GM12875 (cell line): ENCODE measurements at regions not wholly inside any gene's neighbourhood (a gene's known extent, or its start where the extent isn't known, plus 50 kb on each side); places are given as distances from the start of the nearest gene placed in this dataset.

ENCODE experiments used
- H3K4me3 ChIP-seq: one replicate; pipeline ENCODE4 v1.5.1; 2011; ENCODE audit warnings: low read depth, low read length, control low read depth
- CTCF ChIP-seq: IDR thresholded peaks from 2 replicates; pipeline ENCODE4 v1.5.1; 2011; ENCODE audit warnings: low read depth, mild to moderate bottlenecking, control low read depth, inconsistent platforms, low read length, moderate library complexity, borderline replicate concordance; ENCODE audit not compliant: insufficient read depth

DNA sequence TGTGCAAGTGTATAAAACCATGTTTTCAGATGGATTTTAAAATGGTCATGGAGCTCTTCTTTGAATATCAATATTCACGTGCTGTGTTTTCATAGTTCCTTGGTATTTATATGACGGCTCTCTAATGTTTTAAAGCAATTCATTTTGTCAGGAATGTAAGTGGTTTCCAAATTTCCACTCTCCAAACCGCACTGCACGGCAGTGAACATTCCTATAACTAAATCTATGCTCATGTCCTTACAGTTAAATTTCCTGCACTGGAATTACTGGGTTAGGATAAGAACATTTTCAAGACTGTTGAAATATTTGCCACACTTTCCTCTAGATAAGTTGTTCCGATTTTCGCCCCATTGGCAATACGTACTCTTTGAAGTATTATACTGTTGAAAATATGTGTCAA is 398.9 kb downstream of the PMP22 start:
- no peak overlapping the region for H3K4me3 ChIP-seq
- no peak for TF ChIP-seq CTCF

GRCh38 chr17:14864127-14864526 is 401.0 kb downstream of the PMP22 start:
- H3K4me3 ChIP-seq = no peak overlapping the region
- no peak for TF ChIP-seq CTCF

DNA sequence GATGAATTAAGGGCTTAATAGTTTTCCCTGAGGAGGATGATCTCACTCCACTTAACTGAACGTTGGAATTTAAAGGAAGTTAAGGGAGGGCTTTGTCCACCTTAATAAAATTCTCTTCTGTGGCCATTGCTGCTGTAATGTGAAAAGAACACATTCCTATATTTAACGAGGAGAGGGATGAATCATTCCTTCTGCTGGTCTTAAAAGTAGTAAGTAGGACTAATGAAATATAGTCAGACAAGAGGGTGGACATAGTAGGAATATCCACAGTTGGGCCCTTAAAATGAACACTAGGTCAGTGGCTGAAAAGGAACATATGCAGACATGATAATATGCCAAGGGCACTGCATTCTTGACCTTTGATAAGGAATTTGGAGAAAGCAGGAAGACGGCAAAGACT is 405.6 kb downstream of the PMP22 start:
- no peak for TF ChIP-seq CTCF
- H3K4me3 ChIP-seq = no peak overlapping the region

- no peak overlapping the region for H3K4me3 ChIP-seq
- TF ChIP-seq CTCF = no peak
Measured at GRCh38 chr17:14856176-14856575, 408.9 kb downstream of the PMP22 start.

GRCh38 chr17:14854691-14855090 is 410.4 kb downstream of the PMP22 start:
- no peak for TF ChIP-seq CTCF
- H3K4me3 ChIP-seq = no peak overlapping the region

DNA sequence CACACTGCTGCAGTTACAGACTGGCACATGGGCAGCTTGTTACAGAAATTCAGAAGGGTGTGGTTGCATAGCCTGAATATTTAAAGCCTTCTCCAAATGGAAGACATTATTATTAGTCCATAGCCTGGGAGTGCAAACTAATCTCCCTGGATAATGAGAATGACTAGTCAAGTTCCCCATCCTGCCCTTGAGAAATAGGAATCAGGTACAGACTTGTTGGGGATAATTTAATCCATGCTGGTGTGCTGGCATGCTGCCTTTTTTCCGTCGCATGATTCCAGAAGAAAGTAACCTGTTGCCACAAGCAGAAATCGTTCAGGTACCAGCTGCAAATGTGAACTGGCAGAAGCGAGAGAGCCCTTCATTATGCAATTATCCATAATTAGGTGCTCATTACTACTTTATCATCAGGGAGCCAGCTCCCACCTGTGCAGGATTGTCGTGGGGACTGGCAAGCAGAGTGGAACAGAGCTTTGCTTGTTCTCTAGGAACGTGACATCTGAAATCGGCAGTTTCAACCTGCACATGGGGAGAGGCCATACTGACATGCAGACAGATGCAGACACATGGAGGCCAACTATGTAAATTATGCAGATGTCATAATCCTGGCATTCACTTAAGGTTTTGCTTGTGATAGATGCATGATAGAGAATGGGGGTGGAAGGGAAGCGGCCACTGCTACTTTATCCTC is 419.4 kb downstream of the PMP22 start:
- no peak overlapping the region for H3K4me3 ChIP-seq
- TF ChIP-seq CTCF = no peak

DNA sequence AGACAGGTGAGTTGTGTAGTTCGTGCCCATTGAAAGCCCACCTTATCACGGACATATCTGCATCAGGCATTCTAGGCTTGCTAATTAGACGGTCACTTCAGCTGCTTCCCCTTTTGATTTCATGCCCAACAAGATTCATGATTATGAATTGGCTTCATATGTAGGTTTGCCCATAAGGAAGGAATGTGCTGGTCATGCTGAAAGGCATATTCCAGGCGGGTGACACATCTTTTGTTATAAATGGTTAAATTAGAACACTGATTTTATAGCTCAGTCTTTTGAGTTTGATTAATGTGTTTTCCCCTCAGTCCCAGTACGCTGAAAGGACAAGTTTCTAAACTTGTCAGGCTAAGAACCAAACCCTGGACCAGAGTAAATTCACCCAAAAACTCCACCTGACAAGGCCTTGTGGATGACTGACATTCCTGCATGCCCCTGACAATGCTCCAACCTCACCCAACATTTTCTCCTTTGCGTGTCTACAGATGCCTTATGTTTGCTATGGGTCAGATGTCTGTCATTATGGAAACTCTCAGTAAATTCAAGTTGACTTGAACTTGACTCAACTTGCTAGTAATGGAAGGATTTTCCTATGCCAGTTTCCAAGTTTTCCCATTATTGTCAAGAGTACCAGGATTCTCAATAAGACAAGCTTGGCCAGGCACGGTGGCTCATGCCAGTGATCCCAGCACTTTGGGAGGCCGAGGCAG is 421.9 kb downstream of the PMP22 start:
- H3K4me3 ChIP-seq = no peak overlapping the region
- no peak for TF ChIP-seq CTCF
